HG03097 (cell line): ENCODE measurements at regions not wholly inside any gene's neighbourhood (a gene's known extent, or its start where the extent isn't known, plus 50 kb on each side); places are given as distances from the start of the nearest gene placed in this dataset.

ENCODE experiments used
- ATAC-seq: cut with Tn5 transposase; IDR thresholded peaks from one replicate; pipeline ENCODE4 v1.9.1; 2021; ENCODE audit not compliant: unreplicated experiment, low FRiP score

DNA sequence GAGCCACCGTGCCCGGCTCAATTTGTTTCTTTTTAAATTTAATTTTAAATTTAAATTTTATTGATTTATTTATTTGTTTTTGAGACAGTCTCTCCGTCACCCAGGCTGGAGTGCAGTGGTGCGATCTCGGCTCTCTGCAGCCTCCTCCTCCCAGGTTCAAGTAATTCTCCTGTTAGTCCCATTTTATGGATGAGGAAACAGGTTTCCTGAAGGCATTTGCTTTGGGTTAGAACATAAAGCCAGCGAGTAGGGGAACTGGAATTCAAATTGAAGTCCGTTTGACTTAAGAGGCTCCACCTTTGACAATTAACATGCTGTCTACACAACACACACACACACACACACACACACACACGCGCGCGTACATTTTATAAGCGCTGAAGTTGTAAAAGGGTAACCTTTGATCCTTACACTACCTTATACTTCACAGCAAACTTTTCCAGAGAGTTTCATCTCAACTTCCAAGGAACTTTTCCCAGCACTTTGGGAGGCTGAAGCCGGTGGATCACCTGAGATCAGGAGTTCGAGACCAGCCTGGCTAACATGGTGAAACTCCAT, 232.0 kb downstream of the BCAS1 start:
- ATAC-seq = no peak

DNA sequence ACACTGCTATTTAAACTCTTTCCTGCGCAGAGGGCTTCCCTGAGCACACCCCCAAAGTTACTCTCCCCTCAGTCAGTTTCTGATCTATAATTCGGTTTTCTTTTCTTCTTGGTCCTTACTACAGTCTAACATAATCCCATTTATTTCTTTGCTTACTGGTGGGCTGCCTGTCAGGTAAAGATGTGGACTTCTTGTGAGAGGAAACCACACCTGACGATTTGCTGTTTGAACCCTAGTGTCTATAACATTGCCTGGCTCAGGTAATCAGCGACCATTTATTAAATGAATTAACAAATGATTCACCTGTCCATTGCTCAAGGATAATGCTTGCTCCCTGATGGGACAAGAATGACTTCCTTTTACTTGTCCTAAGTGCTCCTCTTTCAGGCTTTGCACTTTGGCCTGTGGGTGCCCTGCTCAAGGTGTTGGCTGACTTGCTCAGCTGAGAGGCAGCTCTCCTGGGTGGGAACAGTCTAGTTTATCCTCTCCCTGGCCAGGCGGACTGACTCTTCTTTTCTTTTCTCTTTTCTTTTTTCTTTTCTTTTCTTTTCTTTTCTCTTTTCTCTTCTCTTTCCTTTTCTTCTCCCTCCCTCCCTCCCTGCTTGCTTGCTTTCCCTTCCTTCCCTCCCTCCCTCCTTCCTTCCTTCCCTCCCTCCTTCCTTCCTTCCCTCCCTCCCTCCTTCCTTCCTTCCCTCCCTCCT, 233.1 kb downstream of the BCAS1 start:
- ATAC-seq = no peak

DNA sequence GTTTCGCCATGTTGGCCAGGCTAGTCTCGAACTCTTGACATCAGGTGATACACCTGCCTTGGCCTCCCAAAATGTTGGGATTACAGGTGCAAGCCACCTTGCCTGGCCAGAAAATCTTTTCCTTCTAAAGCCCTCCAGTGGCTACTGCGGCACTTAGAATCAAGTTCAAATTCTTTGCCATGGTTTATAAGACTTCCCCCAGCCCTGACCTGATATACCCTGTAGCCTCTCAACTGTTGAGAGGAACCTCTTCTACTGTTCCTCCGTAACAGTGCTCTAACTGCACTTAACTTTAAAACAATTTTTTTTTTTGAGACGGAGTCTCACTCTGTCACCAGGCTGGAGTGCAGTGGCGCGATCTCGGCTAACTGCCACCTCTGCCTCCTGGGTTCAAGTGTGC, 235.6 kb downstream of the BCAS1 start:
- no peak for ATAC-seq

DNA sequence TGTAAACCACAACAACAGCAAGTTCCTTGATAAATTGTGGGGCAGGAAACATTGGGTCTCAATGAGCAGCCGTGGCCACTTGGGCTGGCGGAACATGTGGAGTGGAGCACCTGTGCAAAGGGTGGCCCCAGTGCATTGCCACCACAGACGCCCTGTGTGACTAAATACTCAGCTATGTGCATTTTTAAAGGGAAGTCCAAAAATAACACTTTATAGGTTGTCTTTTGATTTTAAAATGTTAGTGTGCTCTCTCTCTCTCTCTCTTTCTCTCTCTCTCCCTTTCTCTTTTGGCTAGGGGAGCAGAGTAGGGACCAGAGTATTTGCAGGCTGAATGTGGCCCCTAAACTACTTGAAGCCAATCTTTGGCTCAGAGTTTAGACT, 236.3 kb downstream of the BCAS1 start:
- ATAC-seq = no peak

DNA sequence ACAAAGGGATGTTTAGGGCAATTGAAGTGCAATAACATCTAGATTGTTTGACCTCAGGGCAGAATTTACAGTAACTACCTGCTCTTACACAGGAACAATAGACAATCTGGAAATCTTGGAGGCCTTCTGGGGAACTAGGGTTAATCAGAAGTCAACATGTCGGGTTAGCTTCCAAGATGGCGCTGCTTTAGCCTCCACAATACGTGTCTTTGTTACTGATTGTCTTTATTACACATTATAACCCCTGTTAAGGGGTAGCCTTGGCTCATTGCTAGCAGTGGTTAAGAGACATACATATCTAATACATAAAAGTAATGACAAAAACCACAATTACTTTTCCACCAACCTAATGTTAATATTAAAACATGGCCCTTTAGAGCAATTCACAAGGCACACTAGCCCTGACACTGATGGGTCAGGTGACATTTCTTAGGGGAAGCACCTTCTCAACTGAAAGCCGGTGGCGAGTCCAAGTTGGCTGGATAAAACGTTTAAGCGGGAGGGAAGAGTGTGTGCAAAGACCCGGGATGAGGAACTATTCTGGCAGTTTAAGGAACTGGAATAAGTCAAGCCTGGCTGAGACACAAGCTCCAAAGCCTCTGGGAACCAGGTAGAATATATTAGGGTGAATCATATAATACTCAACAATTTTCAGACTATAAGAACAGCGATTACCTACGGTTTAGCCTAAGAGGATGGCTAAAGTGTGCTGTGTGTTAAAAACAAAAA, 236.9 kb downstream of the BCAS1 start:
- no peak for ATAC-seq

DNA sequence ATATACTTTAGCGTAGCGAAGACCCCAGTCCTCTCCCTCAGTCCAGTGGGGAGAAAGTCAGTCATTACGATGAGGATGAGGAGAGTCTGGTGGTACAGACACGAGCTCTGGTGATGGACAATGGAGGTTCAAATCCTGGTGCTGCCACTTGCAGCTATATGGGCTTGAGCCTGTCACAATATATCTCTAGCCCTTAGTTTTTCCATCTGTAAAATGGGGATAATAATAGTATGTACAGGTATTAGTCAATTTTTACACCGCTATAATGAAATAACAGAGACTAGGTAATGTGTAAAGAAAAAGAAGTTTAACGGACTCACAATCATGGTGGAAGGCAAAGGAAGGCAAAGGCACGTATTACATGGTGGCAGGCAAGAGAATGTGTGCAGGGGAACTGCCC, 237.9 kb downstream of the BCAS1 start:
- ATAC-seq = no peak

DNA sequence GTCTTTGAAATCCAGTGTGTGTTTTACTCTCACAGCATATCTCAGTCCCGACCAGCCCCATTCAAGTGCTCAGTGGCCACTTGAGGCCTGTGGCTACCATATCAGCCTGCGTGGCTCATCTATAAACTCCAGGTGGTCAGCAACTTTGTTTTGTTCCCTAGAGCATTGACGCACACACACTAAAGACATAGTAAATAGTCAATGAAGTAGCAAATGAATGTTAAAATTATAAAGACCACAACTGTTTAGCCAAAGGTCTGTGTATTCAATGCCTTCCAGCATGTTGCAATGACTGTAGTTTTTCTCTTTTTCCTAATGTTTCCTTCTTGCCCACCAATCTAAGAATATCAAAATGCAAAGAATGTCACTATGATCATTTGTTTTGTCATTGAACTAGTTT, 238.2 kb upstream of the ZNF217 start:
- no peak for ATAC-seq

DNA sequence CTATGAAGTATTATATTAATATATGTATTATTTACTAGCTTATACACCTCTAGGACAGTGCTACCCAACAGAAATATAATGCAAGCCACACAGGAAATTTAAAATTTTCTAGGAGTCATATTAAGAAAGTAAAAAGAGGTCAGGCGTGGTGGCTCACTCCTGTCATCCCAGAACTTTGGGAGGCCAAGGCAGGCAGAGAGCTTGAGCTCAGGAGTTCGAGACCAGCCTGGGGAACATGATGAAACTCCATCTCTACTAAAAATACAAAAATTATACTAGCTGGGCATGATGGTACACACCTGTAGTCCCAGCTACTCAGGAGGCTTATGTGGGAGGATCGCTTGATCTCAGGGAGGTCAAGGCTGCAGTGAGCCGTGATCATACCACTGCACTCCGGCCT, 237.6 kb upstream of the ZNF217 start:
- ATAC-seq = no peak

DNA sequence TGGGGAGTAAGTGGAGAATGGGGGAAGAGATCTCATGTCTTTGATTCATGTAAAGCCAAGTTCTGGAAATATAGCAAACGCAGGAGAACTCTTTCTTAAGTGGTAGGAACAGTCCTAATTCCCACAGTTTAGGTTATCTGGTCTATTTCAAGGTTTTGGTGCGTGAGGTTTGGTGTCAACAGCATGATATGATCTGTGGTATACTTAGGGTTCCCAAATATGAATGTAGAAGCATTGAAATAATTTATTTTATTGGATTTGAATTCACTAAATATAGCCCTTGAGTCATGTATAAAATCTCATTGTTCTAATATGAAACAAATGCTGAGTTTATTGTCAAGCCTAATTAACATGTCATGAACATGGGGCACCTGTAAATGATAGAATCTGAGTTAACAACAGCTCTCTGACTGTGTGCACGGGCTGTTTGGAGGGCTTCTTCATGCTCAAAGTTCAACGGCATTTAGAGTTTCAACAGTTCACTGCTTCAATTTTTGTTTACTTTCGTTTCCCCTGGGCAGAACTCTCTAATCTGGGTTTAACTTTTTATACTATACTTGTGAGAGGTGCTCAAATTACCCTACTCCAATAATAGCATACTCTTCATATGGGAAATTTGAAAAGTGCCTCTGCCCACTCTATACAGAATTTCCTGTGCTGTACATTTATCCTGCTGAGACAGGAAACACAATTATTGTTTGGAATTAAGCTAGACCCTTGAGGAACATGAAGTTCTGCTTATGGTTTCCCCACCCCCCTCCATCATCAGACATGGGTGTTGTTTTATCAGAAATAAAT, 236.3 kb upstream of the ZNF217 start:
- no peak for ATAC-seq

DNA sequence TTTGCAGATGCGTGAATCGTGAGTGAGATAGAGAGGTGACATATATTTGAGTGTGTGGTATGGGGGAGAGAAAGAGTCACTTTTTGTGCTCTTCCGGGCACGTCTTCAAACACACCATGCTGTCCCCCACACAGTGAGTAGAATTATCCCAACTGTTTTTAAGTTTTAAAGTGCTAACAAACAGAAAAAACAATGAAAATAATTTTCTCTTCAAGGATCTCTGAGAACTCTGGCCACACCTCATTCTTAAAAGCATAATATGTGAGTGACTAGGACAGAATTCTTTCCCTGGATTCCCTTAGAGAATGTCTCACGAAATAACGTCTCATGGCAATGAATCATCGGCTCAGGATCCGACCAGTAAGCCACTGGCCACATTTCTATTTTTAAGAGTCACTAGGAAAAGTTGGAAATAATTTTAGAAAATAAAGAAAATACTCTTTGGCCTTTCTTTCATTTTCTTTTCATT, 235.7 kb upstream of the ZNF217 start:
- ATAC-seq = no peak

DNA sequence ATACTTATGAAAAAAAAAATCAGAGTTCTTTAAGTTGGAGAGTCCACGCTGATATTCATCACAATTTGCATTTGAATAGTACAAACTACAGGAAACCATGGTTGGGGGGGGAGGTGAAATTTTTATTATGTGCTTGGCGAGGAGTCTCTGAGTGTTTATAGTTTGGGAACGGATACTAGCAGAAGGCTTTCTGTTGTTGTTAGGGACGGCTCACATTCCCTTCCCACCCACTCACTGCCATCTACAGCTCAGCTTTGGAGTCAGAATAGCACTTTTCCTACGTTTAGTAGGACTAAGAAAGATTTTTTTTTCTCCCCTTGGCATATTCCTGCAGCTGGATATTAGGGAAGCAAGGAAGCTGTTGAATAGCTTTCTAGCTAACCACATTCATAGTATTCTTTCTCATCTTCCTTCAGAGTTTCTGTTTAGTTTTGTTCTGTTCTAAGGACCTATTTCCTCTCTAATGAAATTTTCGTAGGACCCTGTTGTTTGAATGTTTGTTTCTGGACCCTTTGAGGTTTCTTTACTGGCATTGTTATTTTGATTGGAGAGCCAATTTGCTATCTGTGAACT, 235.1 kb upstream of the ZNF217 start:
- no peak for ATAC-seq

DNA sequence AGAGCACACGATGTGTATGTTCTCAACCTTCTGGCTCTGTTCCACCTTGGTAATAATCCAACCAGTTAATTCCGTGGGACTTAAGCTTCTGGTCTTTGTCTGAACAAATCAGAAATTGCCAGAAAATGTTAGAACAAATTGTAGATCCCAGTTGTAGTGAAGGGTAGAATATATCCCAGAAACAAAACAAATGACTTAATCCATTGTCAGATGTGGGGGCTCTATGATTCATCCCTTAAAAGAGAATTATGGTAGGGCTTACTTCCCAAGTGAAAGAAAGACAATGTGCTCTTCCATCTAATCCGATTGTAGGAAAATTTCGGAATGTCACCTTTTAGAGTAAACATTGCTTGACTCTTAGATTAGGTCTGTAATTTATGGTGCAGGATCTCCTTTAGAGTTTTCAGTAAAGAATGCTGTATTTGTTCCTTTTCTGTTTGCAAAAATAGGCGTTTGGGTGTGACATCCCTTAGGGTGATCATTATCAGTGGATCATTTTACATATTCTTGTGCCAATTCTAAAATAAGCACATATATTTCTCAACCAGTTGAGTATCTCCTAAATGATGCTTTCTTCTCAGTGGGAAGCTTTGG, 234.5 kb upstream of the ZNF217 start:
- no peak for ATAC-seq

DNA sequence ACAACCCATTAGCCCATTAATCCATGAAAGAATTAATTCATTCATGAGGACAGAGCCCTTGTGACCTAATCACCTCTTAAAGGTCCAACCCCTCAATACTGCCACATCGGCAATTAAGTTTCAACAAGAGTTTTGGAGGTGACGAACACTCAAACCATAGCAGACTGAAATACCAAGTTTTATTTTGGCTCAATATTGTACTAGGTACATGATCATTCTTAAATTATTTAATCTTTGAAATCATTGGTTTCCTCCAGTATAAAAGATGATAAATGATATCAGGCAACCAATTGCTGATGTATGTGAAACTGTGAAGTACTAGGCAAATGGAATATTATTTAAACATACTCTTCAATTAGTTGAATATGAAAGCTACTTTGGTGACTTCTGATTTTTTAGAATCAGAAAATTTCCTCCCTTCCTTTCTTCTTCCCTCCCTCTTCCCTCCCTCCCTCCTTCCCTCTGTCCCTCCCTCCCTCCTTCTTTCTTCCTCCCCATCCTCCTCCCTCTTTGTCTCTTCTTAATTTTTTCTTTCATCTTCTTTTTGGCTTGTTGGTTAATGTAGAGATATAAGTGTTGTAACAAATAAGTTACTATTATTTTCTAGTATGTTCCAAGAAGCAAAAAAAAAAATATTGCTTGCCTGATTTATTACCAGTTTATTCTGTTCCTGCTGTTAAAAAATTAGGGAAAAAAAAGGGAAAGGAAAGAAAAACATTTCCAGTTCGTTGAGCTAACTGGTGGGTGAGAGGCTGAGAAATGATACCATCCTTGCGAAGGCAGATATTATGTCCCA, 233.9 kb upstream of the ZNF217 start:
- no peak for ATAC-seq

DNA sequence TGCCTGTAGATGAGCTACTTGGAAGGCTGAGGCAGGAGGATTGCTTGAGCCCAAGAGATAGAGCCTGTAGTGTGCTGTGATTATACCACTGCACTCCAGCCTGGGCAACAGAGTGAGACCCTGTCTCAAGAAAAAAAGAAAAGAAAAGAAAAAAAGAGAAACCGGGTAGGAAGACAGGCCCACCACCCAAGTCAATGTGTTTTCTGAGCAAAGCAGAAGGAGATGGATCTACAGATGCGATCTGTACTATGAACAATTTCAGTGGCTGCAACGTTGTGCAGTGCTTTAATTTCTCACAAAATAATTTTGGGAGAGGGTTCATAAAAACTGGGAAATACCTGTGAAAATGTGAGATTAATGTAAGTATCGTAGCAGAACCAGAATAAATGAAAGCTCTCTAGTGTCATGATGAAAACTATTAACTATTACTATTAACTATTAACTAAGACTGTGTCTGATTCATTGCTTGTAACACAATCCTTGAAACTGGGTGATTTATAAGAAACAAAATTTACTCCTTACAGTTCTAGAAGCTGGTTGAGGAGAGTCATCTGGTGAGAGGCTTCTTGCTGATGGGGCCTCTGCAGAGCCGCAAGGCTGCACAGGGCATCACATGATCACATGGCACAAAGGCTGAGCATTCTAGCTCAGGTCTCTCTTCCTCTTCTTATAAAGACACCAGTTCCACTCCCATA, 233.1 kb upstream of the ZNF217 start:
- peak; percentile 61 for ATAC-seq

DNA sequence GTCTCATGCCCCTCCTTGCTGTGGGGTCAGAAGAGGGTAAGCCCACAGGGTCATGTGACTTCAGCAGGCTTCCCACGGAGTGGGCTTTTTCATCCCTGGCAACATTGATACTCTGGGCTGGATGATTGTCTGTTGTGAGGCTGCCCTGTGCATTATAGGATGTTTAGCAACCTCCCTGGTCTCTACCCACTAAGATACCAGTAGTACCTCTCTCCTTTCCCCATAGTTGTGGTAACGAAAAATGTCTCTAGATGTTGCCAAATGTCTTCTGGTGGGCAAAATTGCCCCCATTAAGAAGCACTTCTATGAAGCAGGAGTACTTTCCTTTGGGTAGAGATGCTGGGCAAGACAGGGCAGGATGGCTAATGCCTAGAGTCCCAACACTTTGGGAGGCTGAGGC, 232.5 kb upstream of the ZNF217 start:
- no peak for ATAC-seq

DNA sequence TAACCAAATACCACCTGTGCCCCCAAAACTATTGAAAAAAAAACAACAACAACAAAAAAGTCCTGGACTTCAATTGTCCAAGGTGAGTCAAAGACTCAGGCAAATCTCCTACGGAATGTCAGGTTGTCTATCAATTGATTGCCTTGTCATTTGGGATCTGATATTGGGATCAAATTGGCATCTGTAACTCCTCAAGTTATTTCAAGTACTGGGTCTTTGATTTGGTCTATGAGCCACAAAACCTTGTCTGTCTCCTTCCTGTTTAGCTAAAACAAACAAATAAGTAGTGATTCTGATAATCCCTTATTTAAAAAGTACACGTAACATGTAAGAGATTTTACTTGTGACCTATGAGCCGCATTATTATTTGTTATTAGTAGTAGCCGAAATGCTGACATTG, 231.6 kb upstream of the ZNF217 start:
- no peak for ATAC-seq

DNA sequence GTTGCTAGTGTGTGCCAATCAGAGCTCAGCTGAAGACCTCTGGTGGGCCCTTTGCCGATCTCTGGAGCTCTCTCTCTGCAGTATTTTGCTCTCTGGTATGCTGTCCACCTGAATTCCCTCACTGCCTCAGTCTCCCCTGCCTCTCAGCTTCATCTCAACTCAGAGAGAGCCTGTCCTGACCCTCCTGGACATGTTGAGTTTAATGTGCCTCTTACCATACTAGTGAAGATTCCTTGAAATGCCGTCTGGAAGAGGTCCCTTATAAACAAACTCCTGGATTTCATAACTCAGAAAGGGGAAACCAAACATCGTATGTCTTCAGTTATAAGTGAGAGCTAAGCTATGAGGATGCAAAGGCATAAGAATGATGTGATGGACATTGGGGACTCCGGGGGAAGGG, 231.1 kb upstream of the ZNF217 start:
- ATAC-seq = no peak

DNA sequence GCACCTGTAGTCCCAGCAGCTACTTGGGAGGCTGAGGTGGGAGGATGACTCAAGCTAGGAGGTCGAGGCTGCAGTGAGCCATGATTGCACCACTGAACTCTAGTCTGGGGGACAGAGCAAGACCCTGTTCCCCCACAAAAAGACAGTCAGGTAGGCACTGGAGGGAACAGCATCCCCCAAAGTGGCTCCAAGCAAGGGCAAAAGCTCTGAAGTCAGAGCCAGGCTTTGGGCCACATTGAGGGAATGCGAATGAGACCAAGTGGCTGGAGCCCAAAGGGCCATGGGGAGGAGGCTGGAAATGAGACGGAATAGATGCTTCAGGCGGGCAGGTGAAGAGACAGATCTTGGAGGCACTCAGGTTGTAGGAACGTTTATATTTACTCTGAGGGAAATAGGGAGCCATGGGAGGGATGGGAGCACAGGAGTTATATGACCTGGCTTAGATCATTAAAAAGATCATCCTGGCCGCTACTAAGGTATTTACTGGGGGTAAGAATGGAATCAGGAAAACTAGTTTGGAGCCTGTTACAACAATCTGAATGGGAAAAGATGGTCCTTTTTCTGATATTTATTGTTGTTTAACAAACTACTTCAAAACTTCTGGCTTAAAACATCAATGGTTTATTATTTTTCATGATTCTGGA, 229.6 kb upstream of the ZNF217 start:
- no peak for ATAC-seq

DNA sequence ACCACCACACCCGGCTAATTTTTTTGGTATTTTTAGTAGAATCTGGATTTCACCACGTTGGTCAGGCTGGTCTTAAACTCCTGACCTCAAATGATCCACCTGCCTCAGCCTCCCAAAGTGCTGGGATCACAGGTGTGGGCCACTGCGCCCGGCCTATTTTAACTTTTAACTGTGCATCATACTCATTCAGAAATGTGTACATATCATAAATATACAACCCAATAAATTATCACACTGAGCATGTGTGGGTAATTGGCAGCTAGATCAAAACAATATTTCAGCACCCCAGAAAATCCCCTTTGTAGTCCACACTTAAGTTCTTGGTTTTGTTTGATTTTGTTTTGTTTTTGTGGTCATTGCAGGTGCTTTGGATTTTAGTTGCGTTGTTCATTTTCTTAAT, 228.9 kb upstream of the ZNF217 start:
- no peak for ATAC-seq
